PC-9 (cell line): ENCODE measurements at regions not wholly inside any gene's neighbourhood (a gene's known extent, or its start where the extent isn't known, plus 50 kb on each side); places are given as distances from the start of the nearest gene placed in this dataset.
A peak's percentile ranks its signal among the peaks of the same experiment; 100 is the strongest.

Source experiments
- BruUV-seq: library from RNA; stranded (reverse); fragments of 400-500 nt; replicated peaks from 2 replicates; lab custom pipeline; 2021; lab: Mats Ljungman, UMichigan
- CTCF ChIA-PET: fragments of 300-600 bp; sonication (Branson Sonifier 250); formaldehyde crosslinking; loops from one replicate; lab custom pipeline; 2022; ENCODE audit warnings: antibody characterized with exemption; lab: Charles Lee
- POLR2A ChIA-PET: fragments of 300-600 bp; sonication (Branson Sonifier 250); formaldehyde crosslinking; loops from one replicate; lab custom pipeline; 2022; ENCODE audit warnings: antibody characterized with exemption; ENCODE audit not compliant: unreplicated experiment; lab: Charles Lee
- DNase-seq, 2 experiments: peaks; one replicate each; pipeline versions ENCODE4 v3.0.0 to v3.0.0-alpha.2; 2015 to 2022; ENCODE audit warnings: mixed read lengths in 1 of 2
- H2AFZ ChIP-seq: fragments of 200-600 bp; sonication (generic); 2 replicates; pipeline ENCODE4 v1.8.1; 2017; ENCODE audit warnings: antibody characterized with exemption
- H3F3A ChIP-seq: fragments of 200-600 bp; sonication (generic); 2 replicates; pipeline ENCODE4 v1.8.1; 2017; ENCODE audit warnings: antibody characterized with exemption, mild to moderate bottlenecking, low read depth; ENCODE audit not compliant: insufficient read depth
- H3K27ac ChIP-seq: fragments of 200-600 bp; sonication (generic); 2 replicates; pipeline ENCODE4 v1.6.1; 2016; ENCODE audit warnings: mixed run types
- H3K27me3 ChIP-seq: fragments of 200-600 bp; sonication (generic); 2 replicates; pipeline ENCODE4 v1.6.1; 2016; ENCODE audit warnings: low read depth, mixed run types; ENCODE audit not compliant: insufficient read depth
- H3K36me3 ChIP-seq: fragments of 200-600 bp; sonication (generic); 2 replicates; pipeline ENCODE4 v1.6.1; 2016; ENCODE audit warnings: low read depth, mixed run types
- H3K4me1 ChIP-seq: fragments of 200-600 bp; sonication (generic); replicated peaks from 2 replicates; pipeline ENCODE4 v1.6.1; 2016; ENCODE audit warnings: mixed run types; ENCODE audit not compliant: insufficient read depth
- H3K4me2 ChIP-seq: fragments of 200-600 bp; sonication (generic); 2 replicates; pipeline ENCODE4 v1.6.1; 2017; ENCODE audit warnings: mixed run types
- H3K4me3 ChIP-seq: fragments of 200-600 bp; sonication (generic); 2 replicates; pipeline ENCODE4 v1.6.1; 2016; ENCODE audit warnings: mixed run types
- H3K79me2 ChIP-seq: fragments of 200-600 bp; sonication (generic); 2 replicates; pipeline ENCODE4 v1.6.1; 2017; ENCODE audit warnings: low read depth, mixed run types
- H3K9me2 ChIP-seq: fragments of 200-600 bp; sonication (generic); 2 replicates; pipeline ENCODE4 v1.8.1; 2017; ENCODE audit warnings: mild to moderate bottlenecking; ENCODE audit not compliant: insufficient read depth
- H3K9me3 ChIP-seq: fragments of 200-600 bp; sonication (generic); 2 replicates; pipeline ENCODE4 v1.8.1; 2016; ENCODE audit warnings: low read depth; ENCODE audit not compliant: insufficient read depth
- H4K20me1 ChIP-seq: fragments of 200-600 bp; sonication (generic); 2 replicates; pipeline ENCODE4 v1.8.1; 2017; ENCODE audit not compliant: insufficient read depth
- EZH2 ChIP-seq: fragments of 200-600 bp; sonication (generic); IDR thresholded peaks from 2 replicates; pipeline ENCODE4 v1.8.0; 2017; ENCODE audit warnings: antibody characterized with exemption, low read depth
- intact Hi-C: fragments of 100-400 bp; cut with micrococcal nuclease; formaldehyde crosslinking; loops from one replicate; pipeline ENCODE4 v1.10.0; 2022; ENCODE audit not compliant: unreplicated experiment
- TF ChIP-seq, protein P1 (sequence below): fragments of 200-600 bp; sonication (generic); conservative IDR thresholded peaks from 2 replicates; pipeline ENCODE4 v1.6.1; 2017; ENCODE audit warnings: mixed run types, antibody characterized with exemption, mild to moderate bottlenecking, moderate library complexity

DNA sequence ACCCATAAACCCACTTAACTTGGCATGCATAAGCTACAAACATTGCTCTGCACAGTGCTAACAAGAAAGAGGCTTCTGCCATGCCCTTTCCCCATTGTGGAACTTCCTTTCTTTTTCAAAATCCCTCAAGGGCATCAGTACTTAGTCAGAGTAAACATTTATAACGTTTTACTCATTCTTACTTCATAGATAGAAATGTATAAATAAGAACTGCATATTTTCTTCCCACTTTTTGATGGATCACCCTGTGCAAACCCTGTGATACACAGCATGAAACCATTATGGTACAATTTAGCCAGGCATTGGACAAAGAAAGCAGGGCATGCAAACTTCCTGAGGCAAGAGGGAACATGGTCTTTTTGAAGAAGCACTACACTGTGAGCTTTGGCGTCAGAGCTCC is 113.8 kb upstream of the FOXG1 start:
- CTCF ChIA-PET, result no interaction called here
- H3K4me1 ChIP-seq, result peaks cover 14% of the 10 kb centered on the region
- peak; percentile 15 to 72 for DNase-seq

DNA sequence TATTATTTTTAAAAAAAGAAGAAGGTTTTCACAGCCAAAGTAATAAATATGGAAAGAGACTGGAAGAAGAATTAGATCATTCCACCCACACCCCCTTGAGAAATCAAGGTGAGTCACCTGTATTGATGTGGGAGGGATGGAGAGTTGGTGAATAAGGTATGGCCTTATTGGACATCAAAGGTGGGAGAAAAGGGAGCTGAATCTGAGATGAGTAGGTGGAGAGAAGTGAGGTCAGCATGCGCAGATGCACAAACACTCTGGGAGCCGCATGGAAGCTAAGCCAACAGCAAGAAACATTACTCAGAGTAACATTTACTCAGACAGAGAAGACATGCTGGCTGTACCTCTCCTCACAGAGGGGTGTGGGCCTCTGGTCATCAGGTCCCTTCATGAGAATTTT is 113.1 kb upstream of the FOXG1 start:
- H3K4me2 ChIP-seq, result no peak overlapping the region
- H3K27ac ChIP-seq, result peak overlapping the region; percentile 61
- no peaks in the 10 kb centered on the region for H3K27me3 ChIP-seq
- H3K9me3 ChIP-seq, result no peaks in the 10 kb centered on the region
- ChIA-PET POLR2A (interaction anchor here (0.6 kb wide), 1 partner anchor 18 kb away, joined by 7 read pairs; no protein-coding TSS in a partner anchor), CTCF (no interaction called here)
- H4K20me1 ChIP-seq, result no peaks in the 10 kb centered on the region
- TF ChIP-seq EZH2, result no peak
- TF ChIP-seq, protein P1, sequence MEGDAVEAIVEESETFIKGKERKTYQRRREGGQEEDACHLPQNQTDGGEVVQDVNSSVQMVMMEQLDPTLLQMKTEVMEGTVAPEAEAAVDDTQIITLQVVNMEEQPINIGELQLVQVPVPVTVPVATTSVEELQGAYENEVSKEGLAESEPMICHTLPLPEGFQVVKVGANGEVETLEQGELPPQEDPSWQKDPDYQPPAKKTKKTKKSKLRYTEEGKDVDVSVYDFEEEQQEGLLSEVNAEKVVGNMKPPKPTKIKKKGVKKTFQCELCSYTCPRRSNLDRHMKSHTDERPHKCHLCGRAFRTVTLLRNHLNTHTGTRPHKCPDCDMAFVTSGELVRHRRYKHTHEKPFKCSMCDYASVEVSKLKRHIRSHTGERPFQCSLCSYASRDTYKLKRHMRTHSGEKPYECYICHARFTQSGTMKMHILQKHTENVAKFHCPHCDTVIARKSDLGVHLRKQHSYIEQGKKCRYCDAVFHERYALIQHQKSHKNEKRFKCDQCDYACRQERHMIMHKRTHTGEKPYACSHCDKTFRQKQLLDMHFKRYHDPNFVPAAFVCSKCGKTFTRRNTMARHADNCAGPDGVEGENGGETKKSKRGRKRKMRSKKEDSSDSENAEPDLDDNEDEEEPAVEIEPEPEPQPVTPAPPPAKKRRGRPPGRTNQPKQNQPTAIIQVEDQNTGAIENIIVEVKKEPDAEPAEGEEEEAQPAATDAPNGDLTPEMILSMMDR, result no peak
- peaks cover 14% of the 10 kb centered on the region for H3K4me1 ChIP-seq
- intact Hi-C loops, result loop anchor here (2.0 kb wide), 1 partner anchor 23 kb away; no protein-coding TSS in a partner anchor
- no peak for DNase-seq
- no peak overlapping the region for H2AFZ ChIP-seq
- no peak overlapping the region for H3K4me3 ChIP-seq
- no peaks in the 10 kb centered on the region for H3K9me2 ChIP-seq
- no peaks in the 10 kb centered on the region for H3K36me3 ChIP-seq
- BruUV-seq, result no TSS peak
- H3F3A ChIP-seq, result peaks cover 4% of the 10 kb centered on the region; the same call in 1 of the 2 replicates
- H3K79me2 ChIP-seq, result no peaks in the 10 kb centered on the region

More for the DNA sequence above, 113.8 kb upstream of the FOXG1 start:
- no peak overlapping the region for H3K4me3 ChIP-seq
- peaks cover 4% of the 10 kb centered on the region; the same call in 1 of the 2 replicates for H3F3A ChIP-seq
- no peaks in the 10 kb centered on the region for H3K79me2 ChIP-seq
- H3K36me3 ChIP-seq, result no peaks in the 10 kb centered on the region
- H3K27me3 ChIP-seq, result no peaks in the 10 kb centered on the region
- H3K9me2 ChIP-seq, result no peaks in the 10 kb centered on the region
- H2AFZ ChIP-seq, result no peak overlapping the region
- peak overlapping the region; percentile 61 for H3K27ac ChIP-seq
- intact Hi-C loops, result loop anchor here (2.0 kb wide), 1 partner anchor 24 kb away; no protein-coding TSS in a partner anchor
- POLR2A ChIA-PET, result interaction anchor here (0.6 kb wide), 2 partner anchors 9 to 18 kb away, joined by 3 to 7 read pairs; no protein-coding TSS in a partner anchor
- 0 out of 2 replicates have a peak overlapping the region, but pooled peaks have one; percentile 11 for H3K4me2 ChIP-seq
- H3K9me3 ChIP-seq, result no peaks in the 10 kb centered on the region
- H4K20me1 ChIP-seq, result no peaks in the 10 kb centered on the region
- BruUV-seq, result no TSS peak
- no peak for TF ChIP-seq EZH2
- TF ChIP-seq, protein P1, result no peak

DNA sequence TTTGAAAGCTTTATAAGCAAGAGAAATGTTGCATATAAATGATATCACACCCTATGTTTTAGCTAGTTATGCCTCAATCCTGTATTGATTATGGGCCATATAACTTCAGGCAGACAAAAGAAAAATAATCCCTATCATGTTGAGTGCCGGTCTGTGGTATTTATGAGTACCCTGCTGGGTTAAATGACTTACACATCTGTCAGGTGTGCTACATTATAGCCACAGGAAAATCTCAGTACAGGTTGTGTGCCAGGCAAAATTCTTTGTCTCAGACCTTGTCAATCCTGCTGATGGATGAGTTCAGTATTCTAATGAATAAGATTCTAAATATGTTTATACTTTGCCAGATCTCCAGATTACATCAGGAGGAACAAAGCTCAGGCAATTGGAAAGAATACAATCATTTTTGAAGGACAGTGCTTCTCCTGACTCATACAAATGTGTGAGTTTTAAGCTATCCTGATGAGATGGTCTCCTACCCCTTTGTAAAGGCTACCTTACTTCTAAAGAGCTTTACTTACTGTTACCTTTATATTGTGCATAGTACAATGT is 109.8 kb upstream of the FOXG1 start:
- no peak overlapping the region for H2AFZ ChIP-seq
- H3K27ac ChIP-seq, result no peak overlapping the region
- no peak overlapping the region for H3K4me3 ChIP-seq
- no peaks in the 10 kb centered on the region for H3K79me2 ChIP-seq
- ChIA-PET POLR2A (interaction anchor here (0.7 kb wide), 1 partner anchor 96 kb away, joined by 5 read pairs; no protein-coding TSS in a partner anchor), CTCF (no interaction called here)
- H3K36me3 ChIP-seq, result no peaks in the 10 kb centered on the region
- BruUV-seq, result no TSS peak
- H3K9me3 ChIP-seq, result no peaks in the 10 kb centered on the region
- no peak for DNase-seq
- H3K27me3 ChIP-seq, result no peaks in the 10 kb centered on the region
- H3F3A ChIP-seq, result peaks cover 9% of the 10 kb centered on the region; the same call in 1 of the 2 replicates
- intact Hi-C loops, result no loop called here
- TF ChIP-seq, protein P1, result no peak
- TF ChIP-seq EZH2, result no peak
- no peak overlapping the region for H3K4me2 ChIP-seq
- no peaks in the 10 kb centered on the region for H3K9me2 ChIP-seq
- peaks cover 25% of the 10 kb centered on the region for H3K4me1 ChIP-seq
- no peaks in the 10 kb centered on the region for H4K20me1 ChIP-seq
